H1 (cell line): ENCODE measurements at regions not wholly inside any gene's neighbourhood (a gene's known extent, or its start where the extent isn't known, plus 50 kb on each side); places are given as distances from the start of the nearest gene placed in this dataset.
A peak's percentile ranks its signal among the peaks of the same experiment; 100 is the strongest.

ENCODE experiments used
- CTCF ChIA-PET: fragments of 300-600 bp; sonication (Branson Sonifier 250); formaldehyde crosslinking; loops from one replicate; lab custom pipeline; 2021; ENCODE audit not compliant: partially characterized antibody; lab: Charles Lee
- POLR2A ChIA-PET: fragments of 300-600 bp; sonication (Branson Sonifier 250); formaldehyde crosslinking; loops from one replicate; lab custom pipeline; 2021; ENCODE audit warnings: inconsistent platforms; ENCODE audit not compliant: partially characterized antibody; lab: Charles Lee
- DNase-seq, 2 experiments: peaks; one replicate each; pipeline versions ENCODE4 v3.0.0 to v3.0.0-alpha.2; 2010 to 2022; ENCODE audit warnings: low spot score in 2 of 2, low read depth in 1 of 2, mixed read lengths in 1 of 2
- FAIRE-seq: peaks from 2 replicates; lab custom pipeline; 2011; peaks lifted over from hg19 to GRCh38; lab: Jason Lieb, UNC
- H2AFZ ChIP-seq: 2 replicates; pipeline ENCODE4 v1.8.1; 2012; ENCODE audit warnings: low read length, inconsistent platforms
- H2AK5ac ChIP-seq: 2 replicates; pipeline ENCODE4 v1.6.1; 2013; ENCODE audit warnings: low read depth, low read length
- H2BK120ac ChIP-seq: replicated peaks from 2 replicates; pipeline ENCODE3; 2013; ENCODE audit warnings: low read depth, low read length, inconsistent platforms
- H2BK12ac ChIP-seq: 2 replicates; pipeline ENCODE4 v1.6.1; 2013; ENCODE audit warnings: low read depth, low read length
- H2BK15ac ChIP-seq: 2 replicates; pipeline ENCODE4 v1.6.1; 2013; ENCODE audit warnings: low read length
- H2BK20ac ChIP-seq: 2 replicates; pipeline ENCODE4 v1.6.1; 2013; ENCODE audit warnings: low read length
- H2BK5ac ChIP-seq: 2 replicates; pipeline ENCODE4 v1.6.1; 2013; ENCODE audit warnings: low read depth, low read length
- H3K14ac ChIP-seq: 2 replicates; pipeline ENCODE4 v1.6.1; 2013; ENCODE audit warnings: inconsistent platforms; ENCODE audit not compliant: insufficient read length
- H3K18ac ChIP-seq: 2 replicates; pipeline ENCODE4 v1.6.1; 2013; ENCODE audit warnings: low read length; ENCODE audit errors: extremely low read depth
- H3K23ac ChIP-seq: 2 replicates; pipeline ENCODE4 v1.6.1; 2013; ENCODE audit warnings: inconsistent platforms; ENCODE audit not compliant: insufficient read length
- H3K23me2 ChIP-seq: 2 replicates; pipeline ENCODE4 v1.6.1; 2013; ENCODE audit warnings: low read depth, low read length
- H3K27ac ChIP-seq: 2 replicates; pipeline ENCODE4 v1.6.1; 2011; ENCODE audit warnings: low read depth, low read length, inconsistent platforms
- H3K27me3 ChIP-seq, 4 experiments: replicated peaks in 1 of 4; 1 replicate in 1 of 4; 2 replicates in 3 of 4; pipeline versions ENCODE4 v1.6.1 to v1.8.1; 2011 to 2013; ENCODE audit warnings: low read length in 3 of 4, mild to moderate bottlenecking in 3 of 4, inconsistent platforms in 2 of 4, mixed read lengths in 2 of 4, moderate library complexity in 1 of 4; ENCODE audit not compliant: control insufficient read depth in 3 of 4, insufficient read depth in 3 of 4; ENCODE audit errors: extremely low read depth in 1 of 4
- H3K36me3 ChIP-seq, 4 experiments: 2 replicates each; pipeline versions ENCODE4 v1.6.1 to v1.8.1; 2011 to 2013; ENCODE audit warnings: mild to moderate bottlenecking in 4 of 4, low read length in 3 of 4, moderate library complexity in 2 of 4, control low read depth in 1 of 4, inconsistent platforms in 1 of 4; ENCODE audit not compliant: insufficient read depth in 4 of 4, control insufficient read depth in 2 of 4
- H3K4ac ChIP-seq: replicated peaks from 2 replicates; pipeline ENCODE3; 2013; ENCODE audit warnings: low read length, low read depth, mixed read lengths, inconsistent platforms; ENCODE audit not compliant: insufficient read length
- H3K4me1 ChIP-seq, 4 experiments: replicated peaks in 1 of 4; 1 replicate in 1 of 4; 2 replicates in 3 of 4; pipeline versions ENCODE4 v1.6.1 to v1.8.1; 2011 to 2013; ENCODE audit warnings: low read length in 3 of 4, inconsistent platforms in 2 of 4, mixed read lengths in 1 of 4; ENCODE audit not compliant: insufficient read depth in 4 of 4, control insufficient read depth in 3 of 4
- H3K4me2 ChIP-seq, 2 experiments: 2 replicates each; pipeline versions ENCODE4 v1.6.1 to v1.8.1; 2011 to 2013; ENCODE audit warnings: low read depth in 2 of 2, low read length in 2 of 2, control low read depth in 1 of 2, inconsistent platforms in 1 of 2, mild to moderate bottlenecking in 1 of 2; ENCODE audit not compliant: insufficient read depth in 1 of 2
- H3K4me3 ChIP-seq, 4 experiments: fragments of 200-600, 300-600 bp in 1 of 4; sonication (generic), shearing (Covaris generic), sonication (Bioruptor Twin) in 1 of 4; 2 replicates each; pipeline versions ENCODE4 v1.5.1 to v1.8.1; 2011 to 2016; ENCODE audit warnings: low read length in 4 of 4, low read depth in 3 of 4, control low read depth in 2 of 4, inconsistent platforms in 2 of 4, mild to moderate bottlenecking in 2 of 4, mixed read lengths in 1 of 4, moderate library complexity in 1 of 4; ENCODE audit not compliant: insufficient read depth in 2 of 4; ENCODE audit errors: extremely low read depth in 1 of 4
- H3K56ac ChIP-seq: replicated peaks from 2 replicates; pipeline ENCODE3; 2013; ENCODE audit warnings: low read depth, mild to moderate bottlenecking, mixed read lengths, low read length, inconsistent platforms; ENCODE audit not compliant: insufficient read length
- H3K79me1 ChIP-seq: 2 replicates; pipeline ENCODE4 v1.6.1; 2013; ENCODE audit warnings: low read depth, low read length, control low read depth
- H3K79me2 ChIP-seq, 2 experiments: 2 replicates each; pipeline versions ENCODE4 v1.6.1 to v1.8.1; 2012 to 2013; ENCODE audit warnings: low read length in 2 of 2, mild to moderate bottlenecking in 2 of 2, inconsistent platforms in 1 of 2; ENCODE audit not compliant: insufficient read depth in 2 of 2, control insufficient read depth in 1 of 2
- H3K9ac ChIP-seq, 4 experiments: replicated peaks in 1 of 4; 1 replicate in 1 of 4; 2 replicates in 3 of 4; pipeline versions ENCODE4 v1.6.1 to v1.8.1; 2011 to 2013; ENCODE audit warnings: low read depth in 3 of 4, low read length in 3 of 4, control low read depth in 2 of 4, mild to moderate bottlenecking in 2 of 4, moderate library complexity in 2 of 4, inconsistent platforms in 1 of 4; ENCODE audit errors: extremely low read depth in 1 of 4
- H3K9me3 ChIP-seq, 2 experiments: 2 replicates each; pipeline versions ENCODE4 v1.6.1 to v1.8.1; 2012 to 2013; ENCODE audit warnings: mild to moderate bottlenecking in 2 of 2, moderate library complexity in 2 of 2, control low read depth in 1 of 2, inconsistent platforms in 1 of 2, low read depth in 1 of 2, low read length in 1 of 2, mixed read lengths in 1 of 2; ENCODE audit not compliant: insufficient read depth in 2 of 2
- H4K20me1 ChIP-seq, 2 experiments: replicated peaks in 1 of 2; 2 replicates each; pipeline versions ENCODE3 to v1.8.1; 2011 to 2013; ENCODE audit warnings: inconsistent platforms in 2 of 2, low read length in 2 of 2, mild to moderate bottlenecking in 1 of 2; ENCODE audit not compliant: insufficient read depth in 2 of 2, control insufficient read depth in 1 of 2
- H4K5ac ChIP-seq: 2 replicates; pipeline ENCODE4 v1.6.1; 2013; ENCODE audit warnings: low read length, low read depth, mixed read lengths, inconsistent platforms; ENCODE audit not compliant: insufficient read length
- H4K8ac ChIP-seq: 2 replicates; pipeline ENCODE4 v1.8.0; 2013; ENCODE audit warnings: mild to moderate bottlenecking, moderate library complexity, low read length, inconsistent platforms; ENCODE audit not compliant: insufficient read depth; ENCODE audit errors: extremely low read depth
- H4K91ac ChIP-seq: replicated peaks from 2 replicates; pipeline ENCODE3; 2013; ENCODE audit warnings: low read length, mixed read lengths, inconsistent platforms; ENCODE audit not compliant: insufficient read length
- ASH2L ChIP-seq: fragments of 200-600, 300-600 bp; sonication (generic); IDR thresholded peaks from one replicate; pipeline ENCODE4 v1.7.1; 2017; ENCODE audit warnings: low read length
- ATF2 ChIP-seq: IDR thresholded peaks from 2 replicates; pipeline ENCODE4 v1.6.1; 2012; ENCODE audit warnings: low read length, inconsistent platforms
- BCL11A ChIP-seq, 2 experiments: IDR thresholded peaks; one replicate each; pipeline ENCODE4 v1.6.1; 2011; ENCODE audit warnings: low read depth in 2 of 2, low read length in 2 of 2, mild to moderate bottlenecking in 2 of 2
- CEBPB ChIP-seq: IDR thresholded peaks from 2 replicates; pipeline ENCODE4 v1.6.1; 2012; ENCODE audit warnings: low read depth, low read length
- CHD1 ChIP-seq: IDR thresholded peaks from 2 replicates; pipeline ENCODE4 v1.6.1; 2012; ENCODE audit warnings: low read depth, low read length, improper control_type of control experiment
- KDM5A ChIP-seq: fragments of 200-600 bp; IDR thresholded peaks from 2 replicates; pipeline ENCODE4 v1.7.1; 2012; ENCODE audit warnings: mild to moderate bottlenecking, low read length, inconsistent platforms, mixed read lengths
- POU5F1 ChIP-seq: IDR thresholded peaks from 2 replicates; pipeline ENCODE4 v1.6.1; 2011; ENCODE audit warnings: low read depth, mild to moderate bottlenecking, low read length, moderate library complexity
- RAD21 ChIP-seq, 2 experiments: IDR thresholded peaks in 1 of 2; conservative IDR thresholded peaks in 1 of 2; 2 replicates each; pipeline ENCODE4 v1.6.1; 2011; ENCODE audit warnings: low read depth in 2 of 2, low read length in 2 of 2, improper control_type of control experiment in 1 of 2, inconsistent platforms in 1 of 2, mild to moderate bottlenecking in 1 of 2, moderate library complexity in 1 of 2
- SP1 ChIP-seq: IDR thresholded peaks from 2 replicates; pipeline ENCODE4 v1.6.1; 2011; ENCODE audit warnings: low read depth, low read length
- SP2 ChIP-seq: IDR thresholded peaks from 2 replicates; pipeline ENCODE4 v1.6.1; 2012; ENCODE audit warnings: mild to moderate bottlenecking, low read length, inconsistent platforms
- SRF ChIP-seq: IDR thresholded peaks from 2 replicates; pipeline ENCODE4 v1.6.1; 2011; ENCODE audit warnings: mild to moderate bottlenecking, low read depth, low read length, moderate library complexity
- YY1 ChIP-seq: IDR thresholded peaks from 2 replicates; pipeline ENCODE4 v1.6.1; 2011; ENCODE audit warnings: low read depth, mild to moderate bottlenecking, low read length
- WGBS, 2 experiments: shearing (Covaris generic) in 1 of 2; methylation state at CpG; one replicate each; pipeline versions ENCODE4 v1.1.6 to v1.1.7; 2013 to 2015; ENCODE audit warnings: low lambda C conversion rate in 2 of 2, mixed read lengths in 2 of 2, inconsistent platforms in 1 of 2, low coverage in 1 of 2, missing lambda C conversion rate in 1 of 2; ENCODE audit not compliant: insufficient replicate concordance in 2 of 2, insufficient coverage in 1 of 2, insufficient read length in 1 of 2; ENCODE audit errors: extremely low coverage in 1 of 2, missing lambda C conversion rate in 1 of 2; 5-methylcytosine and 5-hydroxymethylcytosine counted together

GRCh38 chr1:98048751-98049325 lies 128.0 kb upstream of the DPYD start:
- Histone ChIP-seq H3K36me3 (no peaks in the 10 kb centered on the region), H3K4me2 (peak overlapping the region; percentile 72 to 94), H3K56ac (no peak overlapping the region), H3K27ac (no peak overlapping the region), H3K9ac (no peak overlapping the region), H3K18ac (no peak overlapping the region), H3K23ac (no peak overlapping the region), H3K4me3 (peak overlapping the region; percentile 15 to 61 (median 36); a peak in 7 of 8 replicates), H2BK20ac (no peak overlapping the region), H3K79me1 (no peaks in the 10 kb centered on the region), H2AK5ac (no peak overlapping the region), H2BK15ac (no peak overlapping the region), H4K20me1 (peaks cover 3 to 5% of the 10 kb centered on the region in 2 experiments), H3K14ac (no peak overlapping the region), H3K23me2 (peaks cover 20% of the 10 kb centered on the region), H3K27me3 (peaks cover 34 to 75% (median 62%) of the 10 kb centered on the region in 4 experiments), H2BK5ac (no peak overlapping the region), H3K9me3 (no peaks in the 10 kb centered on the region), H2BK12ac (no peak overlapping the region), H3K79me2 (no peaks in the 10 kb centered on the region), H4K8ac (no peak overlapping the region), H3K4ac (no peak overlapping the region), H4K91ac (no peak overlapping the region), H4K5ac (no peak overlapping the region), H3K4me1 (peaks cover 2 to 13% (median 6%) of the 10 kb centered on the region in 4 experiments), H2AFZ (no peak overlapping the region), H2BK120ac (no peak overlapping the region)
- ChIA-PET POLR2A (no interaction called here), CTCF (interaction anchor here (1.0 to 1.3 kb wide), 5 partner anchors 47 to 805 kb away, joined by 3 to 7 read pairs (median 3); no protein-coding TSS in a partner anchor)
- WGBS, 2 experiments = 8% methylated on average over 14 of the region's 16 CpGs; no CpG with 5 or more reads in 1 of the 2 experiments
- DNase-seq = no peak
- FAIRE-seq = no peak
- TF ChIP-seq SP2 (no peak), CEBPB (no peak), POU5F1 (no peak), RAD21 (IDR thresholded peaks at IDR 0.05 in 1 of 2, conservative IDR thresholded peaks at IDR 0.05 in 1 of 2; ENCODE audit: low read depth in 2 of 2, low read length in 2 of 2) (no peak), ATF2 (no peak), YY1 (no peak), CHD1 (no peak), ASH2L (no peak), SP1 (no peak), SRF (no peak), KDM5A (no peak), BCL11A (IDR thresholded peaks at IDR 0.05; ENCODE audit: low read depth in 2 of 2, low read length in 2 of 2) (no peak)
